ENCODE measurements at regions not wholly inside any gene's neighbourhood (a gene's known extent, or its start where the extent isn't known, plus 50 kb on each side); places are given as distances from the start of the nearest gene placed in this dataset.

GRCh38 chr1:90835661-90836344 is 118.7 kb upstream of the BARHL2 start (continued):
- no peak for TF ChIP-seq NR3C1 (CRISPR knock-in tag; conservative IDR thresholded peaks at IDR 0.05; ENCODE audit: low read depth)
- peak; percentile 82 for TF ChIP-seq IRF1 (CRISPR knock-in tag; IDR thresholded peaks at IDR 0.05)
- TF ChIP-seq SP1 (CRISPR knock-in tag; conservative IDR thresholded peaks at IDR 0.05): peak; percentile 31; the same call in 1 of the 2 replicates
- TF ChIP-seq RELA (CRISPR knock-in tag; IDR thresholded peaks at IDR 0.05; ENCODE audit: borderline replicate concordance): peak; percentile 84; the same call in 1 of the 2 replicates
- TF ChIP-seq EMX1 (CRISPR knock-in tag; IDR thresholded peaks at IDR 0.05): no peak
- TF ChIP-seq PRRX2 (CRISPR knock-in tag; IDR thresholded peaks at IDR 0.05): no peak
- TF ChIP-seq TEAD1 (CRISPR knock-in tag; IDR thresholded peaks at IDR 0.05): no peak
- TF ChIP-seq NR1H2 (CRISPR knock-in tag; IDR thresholded peaks at IDR 0.05): no peak
- TF ChIP-seq, protein P1, sequence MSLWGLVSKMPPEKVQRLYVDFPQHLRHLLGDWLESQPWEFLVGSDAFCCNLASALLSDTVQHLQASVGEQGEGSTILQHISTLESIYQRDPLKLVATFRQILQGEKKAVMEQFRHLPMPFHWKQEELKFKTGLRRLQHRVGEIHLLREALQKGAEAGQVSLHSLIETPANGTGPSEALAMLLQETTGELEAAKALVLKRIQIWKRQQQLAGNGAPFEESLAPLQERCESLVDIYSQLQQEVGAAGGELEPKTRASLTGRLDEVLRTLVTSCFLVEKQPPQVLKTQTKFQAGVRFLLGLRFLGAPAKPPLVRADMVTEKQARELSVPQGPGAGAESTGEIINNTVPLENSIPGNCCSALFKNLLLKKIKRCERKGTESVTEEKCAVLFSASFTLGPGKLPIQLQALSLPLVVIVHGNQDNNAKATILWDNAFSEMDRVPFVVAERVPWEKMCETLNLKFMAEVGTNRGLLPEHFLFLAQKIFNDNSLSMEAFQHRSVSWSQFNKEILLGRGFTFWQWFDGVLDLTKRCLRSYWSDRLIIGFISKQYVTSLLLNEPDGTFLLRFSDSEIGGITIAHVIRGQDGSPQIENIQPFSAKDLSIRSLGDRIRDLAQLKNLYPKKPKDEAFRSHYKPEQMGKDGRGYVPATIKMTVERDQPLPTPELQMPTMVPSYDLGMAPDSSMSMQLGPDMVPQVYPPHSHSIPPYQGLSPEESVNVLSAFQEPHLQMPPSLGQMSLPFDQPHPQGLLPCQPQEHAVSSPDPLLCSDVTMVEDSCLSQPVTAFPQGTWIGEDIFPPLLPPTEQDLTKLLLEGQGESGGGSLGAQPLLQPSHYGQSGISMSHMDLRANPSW (CRISPR knock-in tag; conservative IDR thresholded peaks at IDR 0.05; ENCODE audit: low read depth): no peak
- 0 out of 2 replicates have a peak, but pooled peaks have one; percentile 46 for TF ChIP-seq ZNF138 (CRISPR knock-in tag; conservative IDR thresholded peaks at IDR 0.05)

GRCh38 chr1:90834886-90835660 is 118.0 kb upstream of the BARHL2 start:
- peaks cover 65% of the 10 kb centered on the region for H3K4me1 Mint-ChIP-seq
- CTCF ChIA-PET: interaction anchor here (0.8 to 4.7 kb wide), 6 partner anchors 16 to 330 kb away, joined by 5 to 23 read pairs (median 8); no protein-coding TSS in a partner anchor
- TF ChIP-seq, protein P2, sequence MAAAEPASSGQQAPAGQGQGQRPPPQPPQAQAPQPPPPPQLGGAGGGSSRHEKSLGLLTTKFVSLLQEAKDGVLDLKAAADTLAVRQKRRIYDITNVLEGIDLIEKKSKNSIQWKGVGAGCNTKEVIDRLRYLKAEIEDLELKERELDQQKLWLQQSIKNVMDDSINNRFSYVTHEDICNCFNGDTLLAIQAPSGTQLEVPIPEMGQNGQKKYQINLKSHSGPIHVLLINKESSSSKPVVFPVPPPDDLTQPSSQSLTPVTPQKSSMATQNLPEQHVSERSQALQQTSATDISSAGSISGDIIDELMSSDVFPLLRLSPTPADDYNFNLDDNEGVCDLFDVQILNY (CRISPR knock-in tag; IDR thresholded peaks at IDR 0.05): no peak
- no peak for TF ChIP-seq RELA (CRISPR knock-in tag; IDR thresholded peaks at IDR 0.05; ENCODE audit: borderline replicate concordance)
- no peak for TF ChIP-seq ZNF219 (CRISPR knock-in tag; IDR thresholded peaks at IDR 0.05; ENCODE audit: borderline replicate concordance)
- TF ChIP-seq TCF7 (CRISPR knock-in tag; IDR thresholded peaks at IDR 0.05; ENCODE audit: low read depth): no peak
- 0 out of 2 replicates have a peak, but pooled peaks have one; percentile 22 for TF ChIP-seq ZNF317 (CRISPR knock-in tag; IDR thresholded peaks at IDR 0.05; ENCODE audit: borderline replicate concordance, low read depth)
- TF ChIP-seq, protein P3, sequence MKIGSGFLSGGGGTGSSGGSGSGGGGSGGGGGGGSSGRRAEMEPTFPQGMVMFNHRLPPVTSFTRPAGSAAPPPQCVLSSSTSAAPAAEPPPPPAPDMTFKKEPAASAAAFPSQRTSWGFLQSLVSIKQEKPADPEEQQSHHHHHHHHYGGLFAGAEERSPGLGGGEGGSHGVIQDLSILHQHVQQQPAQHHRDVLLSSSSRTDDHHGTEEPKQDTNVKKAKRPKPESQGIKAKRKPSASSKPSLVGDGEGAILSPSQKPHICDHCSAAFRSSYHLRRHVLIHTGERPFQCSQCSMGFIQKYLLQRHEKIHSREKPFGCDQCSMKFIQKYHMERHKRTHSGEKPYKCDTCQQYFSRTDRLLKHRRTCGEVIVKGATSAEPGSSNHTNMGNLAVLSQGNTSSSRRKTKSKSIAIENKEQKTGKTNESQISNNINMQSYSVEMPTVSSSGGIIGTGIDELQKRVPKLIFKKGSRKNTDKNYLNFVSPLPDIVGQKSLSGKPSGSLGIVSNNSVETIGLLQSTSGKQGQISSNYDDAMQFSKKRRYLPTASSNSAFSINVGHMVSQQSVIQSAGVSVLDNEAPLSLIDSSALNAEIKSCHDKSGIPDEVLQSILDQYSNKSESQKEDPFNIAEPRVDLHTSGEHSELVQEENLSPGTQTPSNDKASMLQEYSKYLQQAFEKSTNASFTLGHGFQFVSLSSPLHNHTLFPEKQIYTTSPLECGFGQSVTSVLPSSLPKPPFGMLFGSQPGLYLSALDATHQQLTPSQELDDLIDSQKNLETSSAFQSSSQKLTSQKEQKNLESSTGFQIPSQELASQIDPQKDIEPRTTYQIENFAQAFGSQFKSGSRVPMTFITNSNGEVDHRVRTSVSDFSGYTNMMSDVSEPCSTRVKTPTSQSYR (CRISPR knock-in tag; IDR thresholded peaks at IDR 0.05): 0 out of 2 replicates have a peak, but pooled peaks have one; percentile 18
- TF ChIP-seq NFYB (CRISPR knock-in tag; conservative IDR thresholded peaks at IDR 0.05; ENCODE audit: low read depth): no peak
- TF ChIP-seq, protein P4, sequence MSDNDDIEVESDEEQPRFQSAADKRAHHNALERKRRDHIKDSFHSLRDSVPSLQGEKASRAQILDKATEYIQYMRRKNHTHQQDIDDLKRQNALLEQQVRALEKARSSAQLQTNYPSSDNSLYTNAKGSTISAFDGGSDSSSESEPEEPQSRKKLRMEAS (CRISPR knock-in tag; IDR thresholded peaks at IDR 0.05): peak; percentile 3; the same call in 1 of the 2 replicates
- H3K4me3 Mint-ChIP-seq: peak overlapping the region; percentile 61
- H3K27ac Mint-ChIP-seq: no peak overlapping the region
- peaks cover 89% of the 10 kb centered on the region for H3K27me3 Mint-ChIP-seq (ENCODE audit: low read depth)
- H3K36me3 Mint-ChIP-seq: no peaks in the 10 kb centered on the region
- ATAC-seq: peak; percentile 16
- POLR2A ChIA-PET: interaction anchor here (0.9 kb wide), 1 partner anchor 16 kb away, joined by 5 read pairs; no protein-coding TSS in a partner anchor
- no peaks in the 10 kb centered on the region for H3K9me3 Mint-ChIP-seq
- DNase-seq (ENCODE audit: low spot score): no peak
